GM21526 (cell line): ENCODE measurements at regions not wholly inside any gene's neighbourhood (a gene's known extent, or its start where the extent isn't known, plus 50 kb on each side); places are given as distances from the start of the nearest gene placed in this dataset.
"Not testable (repeated sequence)": the region's sequence is repeated elsewhere in the genome, so short reads cannot be mapped to it uniquely, and the experiment has no call there.

Experiments
- ATAC-seq: cut with Tn5 transposase; IDR thresholded peaks from one replicate; pipeline ENCODE4 v1.9.1; 2021; ENCODE audit warnings: moderate library complexity; ENCODE audit not compliant: unreplicated experiment, low FRiP score

DNA sequence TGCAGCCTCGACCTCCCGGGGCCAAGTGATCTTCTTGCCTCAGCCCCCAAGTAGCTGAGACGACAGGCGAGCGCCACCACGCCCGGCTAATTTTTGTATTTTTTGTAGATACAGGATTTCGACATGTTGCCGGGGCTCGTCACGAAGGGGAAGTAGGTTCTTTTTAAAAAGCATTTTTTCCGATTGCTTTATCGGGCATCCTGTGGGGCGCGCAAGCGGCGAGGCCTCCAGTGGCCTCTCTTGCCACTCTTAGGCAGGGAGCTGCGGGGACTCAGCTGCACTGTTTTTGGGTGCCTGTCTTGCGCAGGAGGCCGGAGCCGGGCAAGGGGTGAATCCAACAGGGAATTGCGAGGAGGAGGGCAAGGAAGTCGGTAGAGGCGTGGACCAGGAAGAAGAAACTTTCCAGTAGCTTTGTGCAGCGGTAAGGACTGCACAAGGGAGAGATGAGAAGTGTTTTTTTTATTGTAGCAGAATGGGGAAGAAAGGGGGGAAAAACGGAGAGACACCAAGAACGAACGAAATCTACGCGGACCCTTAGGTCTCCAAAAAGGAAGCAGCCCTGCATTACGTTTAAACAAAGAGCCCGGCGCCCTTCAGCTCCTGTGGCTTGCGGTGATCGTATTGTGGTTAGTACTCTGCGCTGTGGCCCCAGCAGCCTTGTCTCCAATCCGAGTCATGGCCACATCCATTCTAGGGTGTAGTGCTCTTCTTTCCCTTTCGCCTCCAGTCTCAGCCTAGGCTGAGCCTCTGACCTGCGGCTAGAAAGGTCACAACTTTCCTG is 164.8 kb downstream of the PPIAL4G start:
- ATAC-seq = no peak

DNA sequence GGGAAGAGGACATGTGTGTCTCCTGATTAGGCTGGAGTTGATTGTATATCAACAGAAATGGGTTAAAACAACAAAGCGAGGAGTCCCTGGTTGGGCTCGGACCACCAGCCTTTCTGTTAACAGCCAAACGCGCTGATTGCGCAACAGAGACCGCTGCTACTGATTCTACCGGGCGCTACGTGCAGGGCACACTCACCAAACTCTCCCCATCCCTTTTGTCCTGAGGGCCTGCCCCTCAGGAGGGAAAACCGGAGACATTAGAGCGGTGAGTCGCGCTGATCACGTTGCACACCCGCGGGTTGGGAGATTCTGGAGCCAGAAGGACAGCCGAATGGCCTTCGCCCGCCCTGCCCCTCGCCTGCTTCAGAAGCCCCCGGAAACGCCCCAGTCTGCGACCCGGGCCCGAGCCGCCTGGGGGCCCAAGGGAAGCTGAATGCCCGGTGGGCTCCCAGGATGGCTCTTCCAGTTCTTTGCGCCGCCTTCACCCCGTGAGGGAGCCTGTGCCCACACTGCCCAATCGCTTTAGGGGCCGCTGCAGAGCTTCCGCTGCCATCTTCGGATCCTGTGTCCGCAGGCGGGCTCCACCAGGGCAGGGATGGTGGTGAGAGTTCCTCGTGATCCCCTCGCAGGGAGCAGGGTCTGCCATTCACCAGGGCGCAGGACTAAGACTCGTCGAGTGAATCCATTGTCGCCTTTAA is 165.4 kb upstream of the NBPF11 start:
- no peak for ATAC-seq

GRCh38 chr1:148315071-148315811 is 163.2 kb upstream of the NBPF11 start:
- peak; percentile 58 for ATAC-seq

DNA sequence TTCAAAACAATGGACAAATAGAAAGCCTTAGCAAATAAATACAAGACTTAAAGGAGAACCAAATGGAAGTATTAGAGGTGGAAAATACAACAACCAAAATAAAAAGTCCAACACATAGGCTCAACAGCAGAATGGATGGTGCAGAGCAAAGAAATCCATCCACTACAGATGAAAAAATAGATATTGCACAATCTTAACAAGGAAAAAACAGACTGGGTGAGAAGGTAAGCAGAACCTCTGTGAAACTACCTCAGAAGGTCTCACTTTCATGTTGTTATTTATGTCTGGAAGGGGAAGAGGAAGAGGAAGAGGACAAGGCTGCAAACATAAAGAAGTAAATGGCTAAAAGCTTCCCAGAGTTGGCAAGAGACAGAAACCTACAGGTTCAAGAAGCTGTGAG is 158.7 kb upstream of the NBPF11 start:
- no peak for ATAC-seq

GRCh38 chr1:148309940-148310500 is 157.9 kb upstream of the NBPF11 start:
- ATAC-seq = no peak

DNA sequence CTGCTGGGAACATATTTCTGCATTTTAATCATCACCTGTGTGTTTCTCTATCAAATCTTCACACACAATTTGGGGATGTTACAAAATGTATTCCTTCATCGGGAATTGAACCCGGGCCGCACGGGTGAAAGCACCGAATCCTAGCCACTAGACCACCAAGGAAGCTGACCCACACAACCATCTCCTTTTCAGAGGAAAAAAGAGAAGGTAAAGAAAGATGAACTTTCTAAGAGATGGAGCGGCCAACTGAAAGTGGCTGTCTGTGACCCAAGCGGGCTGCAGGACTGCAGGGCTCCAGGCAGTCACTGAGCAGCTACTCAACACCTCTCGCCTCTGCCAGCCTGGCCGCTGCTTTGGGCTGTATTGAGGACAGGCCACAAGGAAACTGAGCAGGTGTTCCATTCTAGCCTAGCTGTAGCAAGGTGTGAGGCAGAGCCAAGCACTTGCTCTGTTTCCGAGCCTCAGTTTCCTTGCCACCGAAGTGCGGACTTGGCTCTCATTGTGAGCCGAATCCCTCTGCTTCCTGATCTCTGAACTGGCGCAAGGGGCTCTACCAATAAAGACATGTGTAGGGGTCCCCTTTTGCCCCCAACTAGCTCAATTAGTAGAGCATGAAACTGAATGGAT is 156.9 kb upstream of the NBPF11 start:
- ATAC-seq = no peak

DNA sequence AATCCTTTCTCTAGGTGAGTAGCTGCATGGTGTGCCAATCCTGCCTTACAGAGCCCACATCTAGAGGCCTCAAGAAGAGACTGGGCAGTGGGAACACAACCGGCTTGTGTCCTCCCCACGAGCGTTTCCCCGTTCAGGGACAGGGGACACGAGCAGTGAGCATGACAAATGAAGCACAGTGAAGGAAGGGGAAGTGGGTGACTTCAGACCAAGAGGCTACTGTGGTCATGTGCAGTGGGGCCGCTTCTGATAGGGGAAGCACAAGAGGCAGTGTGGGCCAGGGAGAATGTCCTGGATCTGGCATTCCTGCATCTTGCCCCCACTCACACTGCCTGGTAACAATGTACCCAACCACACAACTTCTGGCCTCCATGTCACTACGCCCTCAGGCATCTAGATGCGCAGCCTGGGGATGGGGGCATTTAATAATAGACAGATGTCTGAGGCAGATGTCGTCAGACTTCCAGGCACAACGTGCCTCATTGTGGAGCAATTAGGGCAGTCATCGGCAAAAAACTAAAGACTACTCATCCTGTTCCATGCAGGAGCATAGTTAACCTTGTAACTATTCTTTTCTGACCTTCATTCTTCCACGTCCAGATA is 155.6 kb upstream of the NBPF11 start:
- ATAC-seq = no peak

GRCh38 chr1:148304935-148305334 is 152.9 kb upstream of the NBPF11 start:
- ATAC-seq = not testable (repeated sequence)

- peak; percentile 57 for ATAC-seq
Observed at GRCh38 chr1:148302586-148303364, 150.7 kb upstream of the NBPF11 start.

- not testable (repeated sequence) for ATAC-seq
Observed at GRCh38 chr1:148297852-148298251, 145.8 kb upstream of the NBPF11 start.

DNA sequence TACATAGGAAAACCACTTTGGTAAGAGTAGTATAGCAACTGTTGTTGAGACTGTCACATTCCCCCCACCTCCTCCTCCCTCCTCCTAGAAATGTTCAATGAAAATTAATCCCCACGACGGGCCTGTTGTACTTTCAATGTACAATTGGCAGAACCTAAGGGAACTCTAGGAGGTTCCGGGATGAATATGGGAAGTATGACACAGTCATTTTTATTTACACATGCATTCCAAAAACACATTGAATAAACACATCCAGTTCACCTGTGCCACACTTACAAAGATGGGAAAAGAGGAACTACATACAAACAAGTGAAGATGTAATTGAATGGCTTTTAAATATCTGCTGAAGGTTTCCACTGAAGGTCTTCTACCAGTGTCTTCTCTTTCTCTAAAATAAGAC is 144.4 kb upstream of the NBPF11 start:
- no peak for ATAC-seq

GRCh38 chr1:148294116-148294807 is 142.2 kb upstream of the NBPF11 start:
- no peak for ATAC-seq

DNA sequence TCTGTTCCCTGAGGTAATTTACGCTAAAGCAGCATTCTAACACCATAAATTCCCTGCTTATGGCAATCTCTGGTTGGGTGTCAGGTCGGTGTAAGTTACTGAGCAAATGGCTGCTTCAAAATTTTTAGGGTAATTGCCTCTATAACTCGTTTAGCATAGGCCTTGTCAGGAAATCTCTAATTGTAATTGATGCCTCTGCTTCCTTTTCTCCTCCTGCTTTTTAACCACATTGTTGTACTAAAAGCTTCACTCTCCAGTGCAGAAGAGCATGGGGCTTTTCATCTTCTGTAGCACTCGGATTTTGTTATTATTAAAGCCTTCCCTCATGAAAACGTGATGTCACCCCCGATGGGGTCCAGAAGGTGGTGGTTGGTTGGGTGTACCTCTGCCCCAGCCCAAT is 141.6 kb upstream of the NBPF11 start:
- ATAC-seq = no peak

DNA sequence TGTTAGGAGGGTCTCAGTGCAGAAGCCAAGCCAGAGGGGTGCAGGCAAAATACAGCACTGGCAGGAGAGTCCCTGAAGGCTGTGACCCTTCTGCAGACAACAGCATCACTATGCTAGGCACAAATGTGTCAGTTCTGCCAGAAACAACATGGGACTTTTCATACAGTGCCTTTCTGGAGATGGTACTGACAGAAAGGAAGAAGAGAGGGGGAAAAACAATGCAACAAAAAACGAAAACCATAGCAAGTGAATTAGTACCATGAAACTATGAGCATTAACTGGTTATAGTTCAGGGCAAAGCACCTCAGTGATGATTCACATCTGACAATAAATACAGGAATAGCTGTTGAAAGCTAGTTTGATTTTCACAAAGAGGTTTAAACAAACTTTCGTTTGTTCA is 140.8 kb upstream of the NBPF11 start:
- no peak for ATAC-seq

- no peak for ATAC-seq
Observed at GRCh38 chr1:148290881-148291280, 138.8 kb upstream of the NBPF11 start.

DNA sequence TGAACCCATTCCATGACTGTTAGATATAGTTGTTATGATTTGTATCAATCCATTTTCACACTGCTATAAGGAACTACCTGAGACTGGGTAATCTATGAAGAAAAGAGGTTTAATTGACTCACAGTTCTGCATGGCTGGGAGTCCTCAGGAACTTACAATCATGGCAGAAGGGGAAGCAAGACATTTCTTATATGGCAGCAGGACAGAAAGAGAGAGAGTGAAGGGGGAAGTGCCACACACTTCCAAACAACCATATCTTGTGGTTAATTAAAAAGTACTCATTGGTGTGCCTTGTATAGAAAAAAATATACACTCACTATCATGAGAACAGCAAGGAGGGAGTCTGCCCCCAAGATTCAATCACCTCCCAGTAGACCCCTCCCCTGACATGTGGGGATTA is 137.6 kb upstream of the NBPF11 start:
- ATAC-seq = no peak

- not testable (repeated sequence) for ATAC-seq
Observed at GRCh38 chr1:148285946-148286345, 133.9 kb upstream of the NBPF11 start.

GRCh38 chr1:148280831-148281572 is 128.9 kb upstream of the NBPF11 start:
- ATAC-seq = peak; percentile 70
